SIG-M5 treated with dmso at 0.1 percent for 504 hours (cell line): ENCODE measurements at regions not wholly inside any gene's neighbourhood (a gene's known extent, or its start where the extent isn't known, plus 50 kb on each side); places are given as distances from the start of the nearest gene placed in this dataset.

Experiments used
- DNase-seq: peaks from one replicate; lab custom pipeline; 2025; ENCODE audit not compliant: unreplicated experiment; lab: John Stamatoyannopoulos, UW

GRCh38 chr2:61722800-61723199 lies 131.1 kb downstream of the FAM161A start:
- DNase-seq = no peak

GRCh38 chr2:61722318-61722717 lies 131.5 kb downstream of the FAM161A start:
- DNase-seq = no peak

DNA sequence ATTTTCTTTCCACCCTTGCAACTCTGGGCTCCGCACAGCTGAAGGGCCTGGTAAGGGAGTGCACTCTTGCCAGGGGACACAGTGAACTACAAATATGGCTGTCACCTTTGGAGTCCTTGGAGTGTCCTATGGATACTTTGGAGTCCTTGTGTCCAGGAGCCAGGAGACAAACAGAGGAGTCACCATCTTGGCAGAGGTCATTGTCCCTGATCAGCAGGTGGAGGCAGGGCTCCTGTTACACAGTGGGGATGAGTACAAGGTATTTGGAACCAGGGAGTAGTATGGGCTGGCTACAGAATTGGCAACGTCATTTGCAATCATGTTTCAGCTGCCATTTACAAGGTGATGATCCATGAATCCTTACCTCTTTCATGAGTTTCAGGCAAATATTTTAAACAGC lies 132.5 kb downstream of the FAM161A start:
- no peak for DNase-seq

DNA sequence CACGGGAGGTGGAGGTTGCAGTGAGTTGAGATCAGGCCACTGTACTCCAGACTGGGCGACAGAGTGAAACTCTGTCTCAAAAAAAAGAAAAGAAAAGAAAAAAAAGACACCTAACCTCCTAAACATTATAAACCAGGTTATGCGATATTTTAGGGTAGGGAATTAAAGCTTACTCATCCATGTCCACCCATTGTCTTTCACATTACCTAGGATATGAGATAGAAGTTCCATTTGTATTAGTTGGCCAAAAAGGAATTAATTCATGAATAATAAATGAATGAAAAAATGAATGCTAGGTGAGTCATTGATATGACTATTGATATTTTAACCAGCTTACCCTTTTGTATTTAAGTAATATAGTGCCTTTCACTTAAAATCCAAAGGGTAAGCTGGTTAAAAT lies 132.9 kb downstream of the FAM161A start:
- no peak for DNase-seq

DNA sequence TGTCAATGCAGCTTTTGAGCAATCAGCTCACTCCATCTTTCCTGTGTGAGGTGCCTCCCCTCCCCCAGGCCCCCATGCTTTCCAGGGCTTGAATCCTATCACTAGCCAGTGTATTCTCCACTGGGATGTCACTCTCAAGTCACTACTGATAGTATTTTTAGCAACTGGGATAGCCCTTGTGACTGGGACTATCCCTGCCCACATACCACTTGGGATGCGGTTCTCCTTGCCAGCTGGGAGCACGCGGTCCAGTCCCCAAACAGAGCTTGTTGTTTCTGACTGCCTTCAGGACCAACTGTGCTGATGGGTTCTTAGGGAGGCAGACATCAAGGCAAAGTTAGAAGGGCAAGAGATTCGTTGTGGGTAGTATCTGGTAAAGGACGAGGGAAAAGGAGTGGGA lies 134.9 kb downstream of the FAM161A start:
- no peak for DNase-seq

DNA sequence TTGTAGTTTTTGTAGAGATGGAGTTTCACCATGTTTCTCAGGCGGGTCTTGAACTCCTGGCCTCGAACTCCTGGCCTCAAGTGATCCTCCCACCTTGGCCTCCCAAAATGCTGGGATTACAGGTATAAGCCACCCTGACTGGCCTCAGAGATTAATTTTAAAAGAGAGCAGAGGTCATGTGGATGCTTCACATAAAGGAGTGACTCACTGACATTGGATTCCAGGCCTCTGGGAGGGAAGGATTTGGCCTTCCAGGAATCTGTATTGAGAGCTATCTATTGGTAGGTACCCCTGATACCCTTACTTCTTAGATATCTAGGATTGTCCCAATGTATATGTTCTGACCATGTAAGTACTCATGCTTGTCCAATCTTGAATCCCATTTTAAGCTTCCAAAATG lies 138.4 kb downstream of the FAM161A start:
- DNase-seq = no peak

DNA sequence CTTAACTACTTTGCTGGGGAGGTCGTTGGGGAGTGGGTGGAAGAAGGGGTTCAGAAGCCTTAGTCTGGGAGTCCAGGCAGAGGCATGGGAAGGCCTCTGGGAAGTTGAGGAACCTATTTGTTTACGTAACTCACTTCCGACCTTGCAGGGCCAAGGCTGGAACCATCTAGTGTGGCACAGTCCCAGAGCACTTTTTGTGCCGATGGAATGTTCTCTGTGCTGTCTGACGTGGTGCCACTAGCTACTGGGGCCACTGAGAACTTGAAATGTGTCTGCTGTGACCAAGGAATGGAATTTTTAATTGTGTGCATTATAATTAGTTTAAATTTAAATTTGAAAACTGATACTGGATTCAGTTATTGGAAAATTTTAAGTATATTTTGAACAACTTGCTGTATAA lies 139.7 kb downstream of the FAM161A start:
- no peak for DNase-seq

- no peak for DNase-seq
Observed at GRCh38 chr2:61713457-61713856, 140.4 kb downstream of the FAM161A start.

DNA sequence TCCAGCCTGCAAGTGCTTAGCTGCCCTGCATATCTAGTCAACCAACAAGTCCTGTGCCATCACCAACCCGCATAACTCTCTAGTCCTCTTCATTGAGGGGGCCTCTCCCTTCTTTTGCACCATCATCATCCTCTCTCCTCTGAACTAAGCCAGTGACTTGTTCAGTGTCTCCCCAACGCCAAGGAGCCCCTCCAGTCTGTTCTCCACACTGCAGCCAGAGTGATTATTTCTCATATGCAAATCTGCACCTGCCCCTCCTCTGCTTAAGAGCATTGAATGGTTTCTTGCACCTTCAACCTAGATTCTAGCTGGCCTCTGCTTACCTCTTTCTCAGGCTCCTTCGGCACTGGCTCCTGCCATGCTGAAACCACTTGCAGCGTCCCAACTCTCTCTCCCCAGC lies 141.8 kb downstream of the FAM161A start:
- DNase-seq = no peak

DNA sequence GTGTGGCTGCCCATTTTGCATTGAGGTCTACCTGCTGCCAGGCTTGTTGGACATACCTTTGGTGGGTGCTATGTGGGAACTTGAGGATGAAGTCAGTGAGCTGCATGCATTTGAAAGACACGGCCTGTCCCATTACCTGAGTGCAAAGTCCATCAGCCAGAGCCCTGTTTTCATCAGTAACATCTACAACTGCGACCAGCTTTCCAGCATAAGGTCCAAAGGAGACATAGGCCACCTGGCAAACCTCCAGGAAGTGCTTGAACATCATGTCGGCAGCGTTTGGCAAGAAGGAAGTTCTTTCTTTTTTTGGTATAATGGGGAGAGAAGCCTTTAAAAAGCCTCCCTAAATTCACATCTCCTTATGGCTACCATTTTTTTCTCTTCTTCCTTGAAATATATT lies 143.1 kb downstream of the FAM161A start:
- no peak for DNase-seq

- peak; percentile 28 for DNase-seq
Observed at GRCh38 chr2:61707984-61708852, 145.6 kb downstream of the FAM161A start.

- no peak for DNase-seq
Observed at GRCh38 chr2:61705625-61706024, 148.2 kb downstream of the FAM161A start.

- no peak for DNase-seq
Observed at GRCh38 chr2:61704364-61704763, 149.5 kb downstream of the FAM161A start.

- no peak for DNase-seq
Observed at GRCh38 chr2:61702088-61702467, 151.8 kb downstream of the FAM161A start.

DNA sequence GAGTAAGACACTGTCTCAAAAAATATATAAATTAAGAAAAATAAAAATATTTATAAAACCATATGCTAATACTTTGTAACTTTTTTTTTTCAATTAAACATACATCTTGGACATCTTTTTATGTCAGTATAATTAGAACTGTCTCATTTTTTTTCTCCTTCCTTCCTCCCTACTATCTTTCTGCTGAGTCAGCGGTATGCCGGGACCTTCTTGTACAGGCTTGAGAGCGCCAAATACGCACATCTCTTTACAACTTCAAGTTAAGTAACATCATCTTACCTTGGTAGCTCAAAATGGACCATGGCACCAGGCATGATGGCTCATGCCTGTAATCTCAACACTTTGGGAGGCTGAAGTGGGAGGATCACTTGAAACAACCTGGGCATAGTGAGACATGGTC lies 153.4 kb downstream of the FAM161A start:
- no peak for DNase-seq

DNA sequence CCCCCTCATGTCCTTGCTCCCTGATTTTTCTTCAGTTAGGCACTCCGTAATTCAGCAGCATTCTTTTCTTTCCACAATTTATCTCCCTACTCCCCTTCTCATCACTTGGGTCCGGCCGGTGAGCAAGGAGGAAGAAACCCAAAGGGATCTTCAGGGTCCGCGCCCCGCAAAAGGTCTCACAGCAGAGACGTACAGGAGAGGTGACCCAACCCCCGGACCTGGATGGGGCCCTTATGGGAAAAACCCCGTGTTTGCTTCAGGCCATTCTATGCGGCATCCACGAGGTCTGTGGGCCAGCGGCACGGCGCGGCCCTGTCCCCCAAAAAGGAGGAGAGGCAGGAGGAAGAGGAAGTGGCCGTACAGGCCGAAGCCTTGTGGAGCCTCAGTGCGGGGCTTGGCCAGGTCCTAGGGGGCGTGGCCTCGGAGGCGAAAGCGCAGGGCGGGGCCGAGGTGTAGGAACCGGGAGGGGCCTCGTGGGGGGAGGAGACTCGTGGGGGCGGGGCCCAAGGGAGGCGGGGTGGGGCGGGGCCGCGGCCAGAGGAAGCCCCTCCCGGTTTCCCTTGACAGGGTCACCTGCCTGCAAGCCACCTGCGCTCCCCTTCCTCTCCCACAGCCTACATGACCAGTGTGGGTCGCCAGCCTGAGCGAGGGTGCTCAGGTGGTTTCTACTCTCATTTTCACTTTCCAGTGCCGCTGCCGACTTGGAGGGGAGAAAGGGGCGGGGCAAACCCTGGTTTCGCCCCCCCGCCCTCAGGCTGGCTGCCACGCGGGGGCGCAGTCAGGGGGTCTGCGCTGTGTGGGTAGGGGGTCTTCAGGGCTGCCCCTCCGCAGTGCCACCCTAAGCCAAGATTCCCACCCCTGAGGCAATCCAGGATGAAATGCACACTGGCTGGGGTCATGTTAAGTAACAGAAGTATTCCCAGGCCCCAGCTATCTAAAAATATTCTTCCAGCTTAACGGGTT lies 156.4 kb upstream of the XPO1 start:
- DNase-seq = peak; percentile 93

- no peak for DNase-seq
Observed at GRCh38 chr2:61693744-61694143, 155.6 kb upstream of the XPO1 start.

GRCh38 chr2:61690078-61690596 lies 152.0 kb upstream of the XPO1 start:
- no peak for DNase-seq

GRCh38 chr2:61689568-61689967 lies 151.4 kb upstream of the XPO1 start:
- DNase-seq = peak; percentile 8

GRCh38 chr2:61688369-61689334 lies 150.5 kb upstream of the XPO1 start:
- no peak for DNase-seq

DNA sequence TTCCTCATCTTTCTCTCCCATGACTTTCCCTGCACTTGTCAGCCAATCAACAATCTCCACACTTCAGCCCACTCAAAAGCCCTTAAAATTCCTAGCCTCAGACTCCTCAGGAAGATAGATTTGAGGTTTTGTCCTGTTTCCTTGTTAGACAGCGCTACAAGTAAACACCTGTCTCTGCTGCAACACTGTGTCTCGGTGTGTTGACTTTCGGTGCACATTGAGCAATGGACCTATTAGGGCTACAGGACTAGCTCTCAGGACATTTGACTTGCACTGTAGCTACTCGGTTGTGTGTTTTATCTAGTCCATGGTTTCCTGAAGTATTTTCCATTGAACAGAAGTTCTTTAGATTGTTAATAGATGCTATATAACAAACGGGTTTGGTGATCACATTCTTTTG lies 140.9 kb upstream of the XPO1 start:
- no peak for DNase-seq
